ENCODE measurements at regions not wholly inside any gene's neighbourhood (a gene's known extent, or its start where the extent isn't known, plus 50 kb on each side); places are given as distances from the start of the nearest gene placed in this dataset.

GRCh38 chr2:128622955-128623620 is 304.4 kb upstream of the HS6ST1 start:
- DNase-seq = no peak

GRCh38 chr2:128623776-128624761 is 305.4 kb upstream of the HS6ST1 start:
- peak; percentile 54 for DNase-seq

- no peak for DNase-seq
Observed at GRCh38 chr2:128624956-128625355, 306.3 kb upstream of the HS6ST1 start.

GRCh38 chr2:128625421-128625820 is 306.8 kb upstream of the HS6ST1 start:
- no peak for DNase-seq

DNA sequence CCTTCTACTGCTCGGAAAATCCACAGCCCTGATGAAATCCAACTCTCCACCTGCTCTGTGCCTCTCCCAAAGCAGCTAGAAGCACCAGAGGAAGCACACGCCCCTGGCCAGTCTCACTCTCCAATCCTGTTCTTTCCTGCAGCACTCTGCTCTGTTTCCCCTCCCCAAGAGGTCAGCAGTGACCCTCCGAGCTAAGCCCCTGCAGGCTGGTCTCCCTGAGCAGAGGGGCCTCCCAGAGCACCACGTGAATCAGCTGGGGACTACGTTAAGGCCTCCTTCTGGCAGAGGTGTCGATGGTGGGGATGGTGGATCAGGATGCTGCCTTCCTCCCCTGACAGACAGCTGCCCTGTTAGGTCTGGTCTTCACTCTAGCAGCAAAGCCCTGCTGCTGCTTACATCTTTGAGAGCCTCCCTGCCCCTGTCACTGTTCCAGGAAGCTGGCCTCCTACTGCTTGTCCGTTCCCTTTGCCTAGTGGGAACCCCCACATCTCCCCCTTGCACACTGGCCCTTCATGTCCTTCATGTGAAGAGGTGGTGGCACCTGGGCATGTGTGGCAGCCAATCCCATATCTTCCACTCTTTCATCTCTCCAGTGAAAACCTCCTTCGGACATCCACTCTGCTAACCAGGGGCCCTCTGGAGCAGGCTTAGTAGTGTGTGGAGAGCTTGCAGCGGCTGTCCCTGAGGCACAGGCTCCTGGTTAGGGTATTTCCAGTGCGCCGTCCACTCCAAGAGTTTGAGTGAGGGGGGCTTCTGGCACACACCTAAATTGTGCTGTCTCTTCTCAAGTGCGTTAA is 307.5 kb upstream of the HS6ST1 start:
- no peak for DNase-seq

DNA sequence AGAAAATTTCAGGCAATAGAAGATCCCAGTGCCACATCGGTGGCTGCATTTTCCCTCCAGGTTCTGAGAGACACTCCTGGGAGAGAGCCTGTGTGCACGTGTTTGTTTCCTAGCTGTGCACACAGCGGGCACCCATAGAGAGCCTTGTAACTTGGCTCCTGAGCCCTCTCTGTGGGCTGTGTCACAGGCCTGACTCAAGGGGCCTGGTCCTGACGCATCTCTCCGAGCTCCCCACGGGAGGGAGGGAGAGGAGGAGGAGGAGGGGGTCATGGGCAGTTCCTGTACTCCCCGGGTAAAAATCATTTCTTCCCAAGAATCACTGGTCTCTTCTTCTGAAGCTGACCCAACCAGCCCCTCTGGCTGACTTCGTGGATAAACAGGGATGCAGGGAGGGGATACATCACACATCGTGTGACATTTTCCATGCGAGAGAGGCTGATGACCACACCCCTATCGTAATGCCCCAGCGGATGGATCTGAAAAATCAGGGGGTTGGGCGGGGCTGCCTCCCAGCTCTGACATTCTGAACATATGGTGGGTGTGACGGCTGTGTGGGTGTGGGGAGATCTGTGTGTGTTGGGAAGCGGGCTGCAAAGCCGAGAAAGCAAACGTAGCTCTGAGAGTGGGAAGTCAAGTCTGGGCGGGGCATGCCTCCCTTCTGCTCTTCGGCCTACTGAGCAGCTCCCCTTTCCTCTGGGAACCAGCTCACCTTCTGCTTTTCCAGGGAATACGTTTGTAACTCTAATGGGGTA is 308.3 kb upstream of the HS6ST1 start:
- no peak for DNase-seq

GRCh38 chr2:128628206-128628605 is 309.5 kb upstream of the HS6ST1 start:
- DNase-seq = no peak

GRCh38 chr2:128628996-128629395 is 310.3 kb upstream of the HS6ST1 start:
- DNase-seq = no peak

DNA sequence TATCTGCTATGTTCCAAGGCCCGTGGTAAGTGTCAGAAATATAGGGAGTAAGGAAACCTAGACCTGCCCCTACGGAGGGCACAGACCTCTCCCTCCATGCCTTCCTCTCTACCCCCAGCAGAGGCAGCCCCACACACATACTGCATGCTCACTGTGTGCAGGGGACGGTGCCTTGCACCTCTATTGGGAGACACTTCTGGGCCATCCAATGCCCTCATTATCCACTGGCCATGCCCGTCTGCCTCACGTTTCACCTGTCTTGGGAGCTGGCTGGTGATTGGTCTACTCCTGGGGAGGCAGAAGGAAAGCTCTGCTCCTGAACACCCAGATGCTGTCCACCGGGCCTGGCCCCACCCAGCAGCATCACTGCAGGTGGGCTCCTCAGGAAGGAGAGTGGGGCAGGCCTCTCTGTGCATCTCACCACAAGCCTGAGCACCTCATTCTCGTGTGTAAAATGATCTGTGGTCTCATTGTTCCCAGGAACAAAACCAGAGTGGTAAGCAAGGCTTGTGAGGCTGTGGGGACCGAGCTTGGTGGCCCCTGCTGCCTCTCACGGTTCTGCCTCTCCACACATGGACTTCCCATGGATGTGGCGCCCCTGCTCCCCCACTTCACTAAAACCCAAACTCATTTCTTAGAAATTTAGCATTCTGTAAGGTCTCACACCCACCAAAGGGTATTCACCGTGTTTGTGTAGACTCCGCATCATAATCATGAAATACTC is 312.5 kb upstream of the HS6ST1 start:
- no peak for DNase-seq

DNA sequence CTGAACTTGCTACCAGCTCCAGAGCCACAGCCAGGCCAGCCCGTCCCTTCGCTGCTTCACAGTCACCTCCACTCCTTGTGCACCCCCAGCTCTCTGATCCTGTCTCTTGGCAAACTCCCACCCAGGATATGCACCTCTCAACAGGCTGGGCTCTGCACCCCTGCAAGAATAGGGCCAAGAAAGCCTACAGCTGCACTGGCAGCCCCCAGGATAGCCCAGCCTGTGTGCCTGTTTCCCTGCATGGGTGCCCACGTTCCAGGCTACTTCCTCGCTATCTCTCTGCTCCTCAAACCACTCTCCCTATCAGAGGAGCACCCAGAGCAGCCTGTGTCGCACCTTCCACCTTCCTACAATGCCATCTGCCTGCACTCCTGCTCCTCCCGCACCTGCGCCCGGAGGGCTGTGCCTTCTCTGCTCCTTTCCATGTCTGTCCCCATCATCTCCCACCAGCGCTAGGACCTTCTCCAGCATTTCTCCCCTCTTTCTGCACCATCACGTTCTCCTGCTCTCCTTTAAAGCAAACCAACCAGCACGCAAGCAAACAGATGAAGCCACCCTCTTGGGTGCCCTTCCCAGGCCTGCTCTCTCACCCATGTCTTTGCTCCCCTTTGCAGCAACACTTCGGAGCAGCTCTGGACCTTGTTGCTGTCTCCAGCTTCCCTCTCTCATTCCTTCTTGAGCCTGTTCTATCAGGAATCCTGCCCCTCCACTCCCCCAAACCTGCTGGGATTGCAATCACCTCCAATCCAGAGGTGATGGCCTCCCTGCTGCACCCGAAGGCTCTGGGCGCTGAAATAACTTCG is 313.2 kb upstream of the HS6ST1 start:
- DNase-seq = no peak

DNA sequence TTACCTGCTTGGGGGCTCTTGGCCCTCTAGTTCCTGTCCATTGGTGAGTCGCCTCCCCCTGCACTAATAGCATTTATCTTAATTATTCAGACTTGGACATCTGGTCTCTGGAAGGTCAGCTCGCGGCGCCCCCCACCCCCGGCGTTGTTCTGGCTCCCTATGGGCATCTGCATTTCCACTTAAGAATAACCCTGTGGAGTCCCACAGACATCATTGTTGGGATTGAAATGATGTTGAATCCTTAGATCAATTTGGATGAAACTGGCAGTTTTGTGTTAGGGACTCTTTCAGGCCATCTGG is 313.8 kb upstream of the HS6ST1 start:
- DNase-seq = no peak

DNA sequence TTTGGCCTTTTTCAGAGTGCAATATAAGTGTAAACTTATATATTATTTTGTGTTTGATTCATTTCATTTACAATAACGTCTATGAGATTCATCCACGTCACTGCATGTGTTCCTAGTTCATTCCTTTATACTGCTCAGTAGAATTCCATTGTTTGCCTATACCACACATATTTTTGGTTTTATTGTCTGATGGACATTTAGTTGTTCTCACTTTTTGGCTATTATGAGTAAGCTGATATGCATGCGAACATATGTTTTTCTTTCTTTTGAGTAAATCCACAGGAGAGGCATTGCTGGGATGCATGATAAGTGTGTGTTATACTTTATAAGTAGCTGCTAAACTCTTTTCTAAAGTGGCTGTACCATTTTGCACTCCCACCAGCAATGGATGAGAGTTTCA is 314.8 kb upstream of the HS6ST1 start:
- peak; percentile 8 for DNase-seq

DNA sequence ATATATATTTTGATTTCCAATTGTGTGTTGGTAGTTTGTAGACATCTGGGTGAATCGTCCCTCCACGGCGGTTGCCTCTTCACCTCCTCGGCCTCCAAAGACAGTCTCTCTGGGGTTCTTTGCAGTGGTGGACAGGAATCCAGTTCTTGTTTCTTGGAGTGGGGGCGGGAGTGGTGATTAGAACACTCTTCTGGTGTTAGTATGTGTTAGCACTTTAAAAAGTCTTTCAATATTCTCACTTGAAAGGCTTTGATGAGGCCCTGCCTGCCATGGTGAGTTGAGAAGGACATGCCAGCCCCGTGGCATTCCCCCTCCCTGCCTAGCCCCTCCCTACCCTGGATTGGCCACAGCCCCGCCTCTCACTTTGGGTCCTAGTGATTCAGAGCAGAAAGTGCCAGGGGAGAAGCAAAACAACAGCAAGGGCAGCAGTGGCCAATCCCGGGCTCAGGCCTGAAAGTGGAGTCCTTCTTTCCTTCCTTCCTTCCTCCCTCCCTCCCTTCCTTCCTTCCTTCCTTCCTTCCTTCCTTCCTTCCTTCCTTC is 316.8 kb upstream of the HS6ST1 start:
- no peak for DNase-seq

DNA sequence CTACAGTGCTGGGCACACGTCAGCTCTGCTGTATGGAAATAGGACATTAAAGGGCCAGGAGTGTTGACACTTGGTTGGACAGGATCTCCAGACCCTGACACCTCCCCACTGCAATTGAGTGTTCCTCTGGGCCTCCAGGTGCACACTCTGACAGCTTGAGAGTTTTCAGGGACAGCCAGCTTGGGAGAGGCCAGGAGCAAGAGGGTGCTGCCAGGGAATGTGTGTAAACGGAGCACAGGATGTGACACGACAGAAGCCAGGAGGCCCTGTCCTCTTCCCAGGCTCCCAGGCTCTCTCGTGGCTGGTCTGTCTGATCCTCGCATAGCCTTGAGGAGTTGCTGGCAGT is 318.1 kb upstream of the HS6ST1 start:
- DNase-seq = no peak

DNA sequence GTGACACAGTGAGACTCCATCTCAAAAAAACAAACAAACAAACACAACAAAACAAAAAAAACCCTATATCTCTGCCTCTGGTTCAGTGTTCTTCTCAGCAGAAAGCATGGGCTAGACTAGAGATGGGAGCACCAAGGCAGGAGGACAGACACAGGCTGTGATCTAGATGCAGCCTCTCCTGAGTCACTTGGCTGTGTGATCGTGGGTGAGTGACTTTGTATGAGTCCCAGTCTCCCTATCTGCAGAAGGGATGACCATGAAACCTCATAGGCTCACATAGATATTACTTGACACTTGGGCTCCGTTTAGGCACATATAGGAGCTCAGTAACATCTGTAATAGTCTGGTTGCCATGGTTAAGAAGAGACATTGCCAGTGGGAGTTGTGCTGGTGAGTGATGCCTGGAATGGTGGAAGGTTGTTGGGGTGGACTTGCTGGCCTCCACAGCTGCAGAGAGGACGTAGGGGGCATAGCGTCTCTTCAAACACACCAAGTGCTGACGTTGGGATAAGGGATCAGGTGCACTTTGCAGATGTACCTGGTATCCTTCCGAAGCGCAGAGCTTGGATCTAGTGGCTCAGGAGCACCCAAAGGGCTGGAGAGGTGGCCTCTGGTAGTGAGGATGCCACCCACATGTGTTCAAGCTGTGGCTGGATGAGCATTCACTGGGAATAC is 318.9 kb upstream of the HS6ST1 start:
- DNase-seq = no peak

- peak; percentile 38 for DNase-seq
Observed at GRCh38 chr2:128638341-128639119, 319.9 kb upstream of the HS6ST1 start.

GRCh38 chr2:128639120-128639477 is 320.4 kb upstream of the HS6ST1 start:
- no peak for DNase-seq

- no peak for DNase-seq
Observed at GRCh38 chr2:128639693-128640092, 321.0 kb upstream of the HS6ST1 start.

GRCh38 chr2:128640166-128640844 is 321.6 kb upstream of the HS6ST1 start:
- DNase-seq = no peak

All from EL (cell line).